WTC11 (cell line): ENCODE measurements at regions not wholly inside any gene's neighbourhood (a gene's known extent, or its start where the extent isn't known, plus 50 kb on each side); places are given as distances from the start of the nearest gene placed in this dataset.

Source experiments
- ATAC-seq: fragments of 200-7000 bp; cut with Tn5 transposase; 2 replicates; pipeline ENCODE4 v1.10.0; 2021; ENCODE audit warnings: mild to moderate bottlenecking, moderate library complexity
- CTCF ChIA-PET: fragments of 300-600 bp; sonication (Branson Sonifier 250); formaldehyde crosslinking; loops from one replicate; lab custom pipeline; 2021; ENCODE audit warnings: antibody characterized with exemption; lab: Charles Lee
- POLR2A ChIA-PET: fragments of 350-600 bp; sonication (Branson Sonifier 250); formaldehyde crosslinking; loops from one replicate; lab custom pipeline; 2021; ENCODE audit warnings: antibody characterized with exemption; lab: Charles Lee
- DNase-seq: peaks from one replicate; pipeline ENCODE4 v3.0.0; 2021; ENCODE audit warnings: low spot score
- H3K27ac Mint-ChIP-seq: 2 replicates; pipeline ENCODE4 v1.8.0; 2021; ENCODE audit warnings: mixed read lengths
- H3K27me3 Mint-ChIP-seq: 2 replicates; pipeline ENCODE4 v1.8.0; 2021; ENCODE audit warnings: low read depth, mild to moderate bottlenecking, moderate library complexity, mixed read lengths
- H3K36me3 Mint-ChIP-seq: 2 replicates; pipeline ENCODE4 v1.8.0; 2021; ENCODE audit warnings: mixed read lengths
- H3K4me1 Mint-ChIP-seq: 2 replicates; pipeline ENCODE4 v1.8.0; 2022; ENCODE audit warnings: mixed read lengths
- H3K4me3 Mint-ChIP-seq: 2 replicates; pipeline ENCODE4 v1.8.0; 2021; ENCODE audit warnings: mild to moderate bottlenecking, moderate library complexity, mixed read lengths
- H3K9me3 Mint-ChIP-seq: 2 replicates; pipeline ENCODE4 v1.8.0; 2021; ENCODE audit warnings: mixed read lengths
- CREB1 ChIP-seq: sonication (generic); formaldehyde crosslinking; IDR thresholded peaks from 2 replicates; pipeline ENCODE4 v1.8.0; 2023; ENCODE audit warnings: mild to moderate bottlenecking, missing genetic modification reagents
- CREM ChIP-seq: sonication (generic); formaldehyde crosslinking; IDR thresholded peaks from 2 replicates; pipeline ENCODE4 v1.8.1; 2022; ENCODE audit warnings: mild to moderate bottlenecking, missing genetic modification reagents, moderate library complexity
- ERG ChIP-seq: fragments of 250-450 bp; sonication (Bioruptor Pico); IDR thresholded peaks from 2 replicates; pipeline ENCODE4 v1.8.0; 2021; ENCODE audit warnings: mild to moderate bottlenecking
- GTF2I ChIP-seq: fragments of 250-450 bp; sonication (Bioruptor Pico); conservative IDR thresholded peaks from 2 replicates; pipeline ENCODE4 v1.4.0; 2021; ENCODE audit warnings: mild to moderate bottlenecking
- HMGA2 ChIP-seq: fragments of 250-450 bp; sonication (Bioruptor Pico); IDR thresholded peaks from 2 replicates; pipeline ENCODE4 v1.4.0; 2021; ENCODE audit warnings: mild to moderate bottlenecking, moderate library complexity
- HMGXB4 ChIP-seq: sonication (generic); formaldehyde crosslinking; IDR thresholded peaks from 2 replicates; pipeline ENCODE4 v1.8.1; 2023; ENCODE audit warnings: mild to moderate bottlenecking, moderate library complexity, missing genetic modification reagents
- JUN ChIP-seq: sonication (generic); formaldehyde crosslinking; IDR thresholded peaks from 2 replicates; pipeline ENCODE4 v1.8.0; 2023; ENCODE audit warnings: mild to moderate bottlenecking, missing genetic modification reagents
- MYBL2 ChIP-seq: sonication (generic); formaldehyde crosslinking; IDR thresholded peaks from 2 replicates; pipeline ENCODE4 v1.8.1; 2023; ENCODE audit warnings: mild to moderate bottlenecking, moderate library complexity, missing genetic modification reagents
- NFATC4 ChIP-seq: fragments of 250-450 bp; sonication (Bioruptor Pico); IDR thresholded peaks from 2 replicates; pipeline ENCODE4 v1.9.0; 2021; ENCODE audit warnings: mild to moderate bottlenecking
- NFYB ChIP-seq: sonication (generic); formaldehyde crosslinking; conservative IDR thresholded peaks from 2 replicates; pipeline ENCODE4 v1.8.0; 2022; ENCODE audit warnings: low read depth, missing genetic modification reagents
- PRDM15 ChIP-seq: sonication (generic); formaldehyde crosslinking; IDR thresholded peaks from 2 replicates; pipeline ENCODE4 v1.8.0; 2022; ENCODE audit warnings: missing genetic modification reagents
- PREB ChIP-seq: sonication (generic); formaldehyde crosslinking; IDR thresholded peaks from 2 replicates; pipeline ENCODE4 v1.8.1; 2022; ENCODE audit warnings: mild to moderate bottlenecking, missing genetic modification reagents, moderate library complexity, borderline replicate concordance
- SMAD3 ChIP-seq: sonication (generic); formaldehyde crosslinking; IDR thresholded peaks from 2 replicates; pipeline ENCODE4 v1.8.0; 2022; ENCODE audit warnings: missing genetic modification reagents, mild to moderate bottlenecking, borderline replicate concordance
- SMAD4 ChIP-seq: sonication (generic); formaldehyde crosslinking; IDR thresholded peaks from 2 replicates; pipeline ENCODE4 v1.8.0; 2022; ENCODE audit warnings: mild to moderate bottlenecking, missing genetic modification reagents
- ZMAT4 ChIP-seq: fragments of 250-450 bp; sonication (Bioruptor Pico); IDR thresholded peaks from 2 replicates; pipeline ENCODE4 v1.9.0; 2021; ENCODE audit warnings: mild to moderate bottlenecking
- ZNF317 ChIP-seq: sonication (generic); formaldehyde crosslinking; IDR thresholded peaks from 2 replicates; pipeline ENCODE4 v1.8.1; 2023; ENCODE audit warnings: low read depth, mild to moderate bottlenecking, moderate library complexity, missing genetic modification reagents, borderline replicate concordance
- ZNF396 ChIP-seq: fragments of 250-450 bp; sonication (Bioruptor Pico); IDR thresholded peaks from 2 replicates; pipeline ENCODE4 v1.8.0; 2021; ENCODE audit warnings: mild to moderate bottlenecking, moderate library complexity, borderline replicate concordance
- ZNF416 ChIP-seq: fragments of 250-450 bp; sonication (Bioruptor Pico); IDR thresholded peaks from 2 replicates; pipeline ENCODE4 v1.9.0; 2021; ENCODE audit warnings: mild to moderate bottlenecking, inconsistent platforms
- ZNF423 ChIP-seq: fragments of 250-450 bp; sonication (Bioruptor Pico); IDR thresholded peaks from 2 replicates; pipeline ENCODE4 v2.1.2; 2022; ENCODE audit warnings: mild to moderate bottlenecking, moderate library complexity

GRCh38 chr12:87388376-87388775, 640.8 kb downstream of the C12orf50 start:
- DNase-seq = no peak
- H3K27me3 Mint-ChIP-seq = no peaks in the 10 kb centered on the region
- TF ChIP-seq ERG (no peak), GTF2I (CRISPR knock-in tag) (no peak), NFYB (CRISPR knock-in tag) (no peak), ZNF396 (CRISPR knock-in tag) (no peak)
- H3K36me3 Mint-ChIP-seq = peaks cover 22% of the 10 kb centered on the region
- H3K4me3 Mint-ChIP-seq = no peak overlapping the region
- ATAC-seq = no peak
- CTCF ChIA-PET = no interaction called here
- H3K4me1 Mint-ChIP-seq = peaks cover 19% of the 10 kb centered on the region
- H3K27ac Mint-ChIP-seq = no peak overlapping the region
- POLR2A ChIA-PET = no interaction called here
- H3K9me3 Mint-ChIP-seq = peaks cover 28% of the 10 kb centered on the region

GRCh38 chr12:87385322-87385721, 643.9 kb downstream of the C12orf50 start:
- peaks cover 11% of the 10 kb centered on the region for H3K9me3 Mint-ChIP-seq
- ChIA-PET CTCF (no interaction called here), POLR2A (no interaction called here)
- no peaks in the 10 kb centered on the region for H3K27me3 Mint-ChIP-seq
- no peak overlapping the region for H3K4me3 Mint-ChIP-seq
- peaks cover 25% of the 10 kb centered on the region for H3K4me1 Mint-ChIP-seq
- ATAC-seq (no peak), DNase-seq (no peak)
- no peak overlapping the region for H3K27ac Mint-ChIP-seq
- H3K36me3 Mint-ChIP-seq = peaks cover 9% of the 10 kb centered on the region
- TF ChIP-seq JUN (CRISPR knock-in tag) (no peak), ZNF423 (CRISPR knock-in tag) (no peak), ZMAT4 (CRISPR knock-in tag) (no peak), HMGA2 (CRISPR knock-in tag) (no peak), SMAD3 (CRISPR knock-in tag) (no peak), MYBL2 (CRISPR knock-in tag) (no peak), ZNF317 (no peak), CREM (CRISPR knock-in tag) (no peak), ZNF416 (CRISPR knock-in tag) (no peak), PREB (CRISPR knock-in tag) (no peak), CREB1 (CRISPR knock-in tag) (no peak), SMAD4 (CRISPR knock-in tag) (no peak), PRDM15 (CRISPR knock-in tag) (no peak), HMGXB4 (CRISPR knock-in tag) (no peak), NFATC4 (CRISPR knock-in tag) (no peak)
